OCI-M2 (cell line): ENCODE measurements at regions not wholly inside any gene's neighbourhood (a gene's known extent, or its start where the extent isn't known, plus 50 kb on each side); places are given as distances from the start of the nearest gene placed in this dataset.

ENCODE experiments used
- DNase-seq: peaks from one replicate; lab custom pipeline; 2025; ENCODE audit not compliant: unreplicated experiment; lab: John Stamatoyannopoulos, UW

- no peak for DNase-seq
These were observed 503.2 kb upstream of the JARID2 start for GRCh38 chr6:14742680-14743079.

- DNase-seq: no peak
These were observed 502.8 kb upstream of the JARID2 start for GRCh38 chr6:14743144-14743473.

- DNase-seq: no peak
These were observed 502.2 kb upstream of the JARID2 start for GRCh38 chr6:14743474-14744211.

- no peak for DNase-seq
These were observed 501.7 kb upstream of the JARID2 start for GRCh38 chr6:14744212-14744556.

- DNase-seq: no peak
These were observed 499.6 kb upstream of the JARID2 start for GRCh38 chr6:14746139-14746837.

- no peak for DNase-seq
These were observed 497.9 kb upstream of the JARID2 start for GRCh38 chr6:14747881-14748520.

- DNase-seq: no peak
These were observed 497.2 kb upstream of the JARID2 start for GRCh38 chr6:14748679-14749078.

GRCh38 chr6:14750059-14750661 lies 495.7 kb upstream of the JARID2 start:
- DNase-seq: no peak

- no peak for DNase-seq
These were observed 494.2 kb upstream of the JARID2 start for GRCh38 chr6:14751645-14752175.

GRCh38 chr6:14754751-14755513 lies 490.9 kb upstream of the JARID2 start:
- no peak for DNase-seq

- no peak for DNase-seq
These were observed 489.5 kb upstream of the JARID2 start for GRCh38 chr6:14756340-14756739.

- no peak for DNase-seq
These were observed 488.9 kb upstream of the JARID2 start for GRCh38 chr6:14757014-14757413.

- no peak for DNase-seq
These were observed 488.5 kb upstream of the JARID2 start for GRCh38 chr6:14757418-14757817.

- DNase-seq: no peak
These were observed 487.3 kb upstream of the JARID2 start for GRCh38 chr6:14758421-14759081.

GRCh38 chr6:14759976-14760672 lies 485.7 kb upstream of the JARID2 start:
- no peak for DNase-seq

- no peak for DNase-seq
These were observed 483.8 kb upstream of the JARID2 start for GRCh38 chr6:14762077-14762476.

- DNase-seq: no peak
These were observed 482.7 kb upstream of the JARID2 start for GRCh38 chr6:14763139-14763538.

GRCh38 chr6:14763616-14764015 lies 482.3 kb upstream of the JARID2 start:
- no peak for DNase-seq

- no peak for DNase-seq
These were observed 480.8 kb upstream of the JARID2 start for GRCh38 chr6:14765106-14765505.
